ENCODE measurements at regions not wholly inside any gene's neighbourhood (a gene's known extent, or its start where the extent isn't known, plus 50 kb on each side); places are given as distances from the start of the nearest gene placed in this dataset.

- H3K36me3 ChIP-seq (ENCODE audit: control insufficient read depth in 1 of 2, insufficient read depth in 2 of 2, low read depth in 1 of 2, low read length in 2 of 2): no peaks in the 10 kb centered on the region
- H3K14ac ChIP-seq (ENCODE audit: low read length in 2 of 2): no peak overlapping the region
- H3K4me2 ChIP-seq (ENCODE audit: low read length, poor library complexity, severe bottlenecking): no peak overlapping the region
- no peak overlapping the region for H3K4ac ChIP-seq (ENCODE audit: low read depth in 1 of 2, low read length in 2 of 2)
- no peaks in the 10 kb centered on the region for H3K79me1 ChIP-seq (replicated peaks; ENCODE audit: low read length, poor library complexity, severe bottlenecking)
- H3K9me3 ChIP-seq (ENCODE audit: control insufficient read depth, low read length): no peaks in the 10 kb centered on the region
- H4K8ac ChIP-seq (ENCODE audit: low read length): no peak overlapping the region
- no peak overlapping the region for H3K9ac ChIP-seq (ENCODE audit: low read length)
- 91% methylated on average over 10 of the region's 10 CpGs for WGBS
- no peak overlapping the region for H3K23ac ChIP-seq (ENCODE audit: low read length in 2 of 2)
- H3K4me3 ChIP-seq (ENCODE audit: insufficient read depth in 1 of 2, low read depth in 1 of 2, low read length in 2 of 2): no peak overlapping the region
- no peak overlapping the region for H2AK5ac ChIP-seq (ENCODE audit: low read length, severe bottlenecking)
- DNase-seq: no peak
- no peak overlapping the region for H2AFZ ChIP-seq (ENCODE audit: low read depth, low read length)
- H3K27me3 ChIP-seq (ENCODE audit: control insufficient read depth in 1 of 2, insufficient read depth in 1 of 2, low read length in 2 of 2): no peaks in the 10 kb centered on the region
- no peak overlapping the region for H3K27ac ChIP-seq (ENCODE audit: low read length, poor library complexity, severe bottlenecking)
- H3K4me1 ChIP-seq (ENCODE audit: control insufficient read depth, insufficient read depth, low read depth, low read length): no peaks in the 10 kb centered on the region
- H3K18ac ChIP-seq (ENCODE audit: low read depth in 1 of 2, low read length in 2 of 2): no peak overlapping the region
- H2BK12ac ChIP-seq (ENCODE audit: low read length in 2 of 2): no peak overlapping the region
- H4K91ac ChIP-seq (ENCODE audit: low read length): no peak overlapping the region
- H2BK5ac ChIP-seq (ENCODE audit: low read depth, low read length, poor library complexity, severe bottlenecking): no peak overlapping the region
- no peak overlapping the region for H2BK120ac ChIP-seq (ENCODE audit: low read depth, low read length)
- no peak overlapping the region for H2BK15ac ChIP-seq (ENCODE audit: low read depth, poor library complexity, severe bottlenecking)
Observed at GRCh38 chr6:134630508-134631121, 312.7 kb upstream of the SGK1 start.

GRCh38 chr6:134628154-134628553 lies 310.2 kb upstream of the SGK1 start:
- no peak for DNase-seq
- H2BK5ac ChIP-seq (ENCODE audit: low read depth, low read length, poor library complexity, severe bottlenecking): no peak overlapping the region
- H2AFZ ChIP-seq (ENCODE audit: low read depth, low read length): no peak overlapping the region
- no peaks in the 10 kb centered on the region for H3K27me3 ChIP-seq (ENCODE audit: control insufficient read depth in 1 of 2, insufficient read depth in 1 of 2, low read length in 2 of 2)
- no peak overlapping the region for H2BK120ac ChIP-seq (ENCODE audit: low read depth, low read length)
- no peak overlapping the region for H2BK12ac ChIP-seq (ENCODE audit: low read length in 2 of 2)
- no peak overlapping the region for H3K14ac ChIP-seq (ENCODE audit: low read length in 2 of 2)
- H3K4me1 ChIP-seq (ENCODE audit: control insufficient read depth, insufficient read depth, low read depth, low read length): no peaks in the 10 kb centered on the region
- no peaks in the 10 kb centered on the region for H3K79me1 ChIP-seq (replicated peaks; ENCODE audit: low read length, poor library complexity, severe bottlenecking)
- no peak overlapping the region for H3K18ac ChIP-seq (ENCODE audit: low read depth in 1 of 2, low read length in 2 of 2)
- H3K27ac ChIP-seq (ENCODE audit: low read length, poor library complexity, severe bottlenecking): no peak overlapping the region
- H3K9ac ChIP-seq (ENCODE audit: low read length): no peak overlapping the region
- no peaks in the 10 kb centered on the region for H3K36me3 ChIP-seq (ENCODE audit: control insufficient read depth in 1 of 2, insufficient read depth in 2 of 2, low read depth in 1 of 2, low read length in 2 of 2)
- H4K8ac ChIP-seq (ENCODE audit: low read length): no peak overlapping the region
- no CpG with 5 or more reads among the region's 2 CpGs for WGBS
- H2BK15ac ChIP-seq (ENCODE audit: low read depth, poor library complexity, severe bottlenecking): no peak overlapping the region
- no peaks in the 10 kb centered on the region for H3K9me3 ChIP-seq (ENCODE audit: control insufficient read depth, low read length)
- H3K4me3 ChIP-seq (ENCODE audit: insufficient read depth in 1 of 2, low read depth in 1 of 2, low read length in 2 of 2): no peak overlapping the region
- H3K4me2 ChIP-seq (ENCODE audit: low read length, poor library complexity, severe bottlenecking): no peak overlapping the region
- H3K23ac ChIP-seq (ENCODE audit: low read length in 2 of 2): no peak overlapping the region
- H4K91ac ChIP-seq (ENCODE audit: low read length): no peak overlapping the region
- no peak overlapping the region for H2AK5ac ChIP-seq (ENCODE audit: low read length, severe bottlenecking)
- H3K4ac ChIP-seq (ENCODE audit: low read depth in 1 of 2, low read length in 2 of 2): no peak overlapping the region

- WGBS: 100% methylated on average over 2 of the region's 4 CpGs
- Histone ChIP-seq H2AFZ (ENCODE audit: low read depth, low read length) (no peak overlapping the region), H2BK15ac (ENCODE audit: low read depth, poor library complexity, severe bottlenecking) (no peak overlapping the region), H3K79me1 (replicated peaks; ENCODE audit: low read length, poor library complexity, severe bottlenecking) (no peaks in the 10 kb centered on the region), H3K9ac (ENCODE audit: low read length) (no peak overlapping the region), H3K9me3 (ENCODE audit: control insufficient read depth, low read length) (no peaks in the 10 kb centered on the region), H3K14ac (ENCODE audit: low read length in 2 of 2) (no peak overlapping the region), H3K27me3 (ENCODE audit: control insufficient read depth in 1 of 2, insufficient read depth in 1 of 2, low read length in 2 of 2) (no peaks in the 10 kb centered on the region), H4K91ac (ENCODE audit: low read length) (no peak overlapping the region), H3K4me2 (ENCODE audit: low read length, poor library complexity, severe bottlenecking) (no peak overlapping the region), H3K4me1 (ENCODE audit: control insufficient read depth, insufficient read depth, low read depth, low read length) (no peaks in the 10 kb centered on the region), H3K4me3 (ENCODE audit: insufficient read depth in 1 of 2, low read depth in 1 of 2, low read length in 2 of 2) (no peak overlapping the region), H3K27ac (ENCODE audit: low read length, poor library complexity, severe bottlenecking) (no peak overlapping the region), H3K18ac (ENCODE audit: low read depth in 1 of 2, low read length in 2 of 2) (no peak overlapping the region), H2BK120ac (ENCODE audit: low read depth, low read length) (no peak overlapping the region), H2AK5ac (ENCODE audit: low read length, severe bottlenecking) (no peak overlapping the region), H3K36me3 (ENCODE audit: control insufficient read depth in 1 of 2, insufficient read depth in 2 of 2, low read depth in 1 of 2, low read length in 2 of 2) (no peaks in the 10 kb centered on the region), H4K8ac (ENCODE audit: low read length) (no peak overlapping the region), H3K23ac (ENCODE audit: low read length in 2 of 2) (no peak overlapping the region), H2BK12ac (ENCODE audit: low read length in 2 of 2) (no peak overlapping the region), H2BK5ac (ENCODE audit: low read depth, low read length, poor library complexity, severe bottlenecking) (no peak overlapping the region), H3K4ac (ENCODE audit: low read depth in 1 of 2, low read length in 2 of 2) (no peak overlapping the region)
- DNase-seq: no peak
Observed at GRCh38 chr6:134627707-134628106, 309.8 kb upstream of the SGK1 start.

GRCh38 chr6:134626589-134626988 lies 308.7 kb upstream of the SGK1 start:
- Histone ChIP-seq H3K4me3 (ENCODE audit: insufficient read depth in 1 of 2, low read depth in 1 of 2, low read length in 2 of 2) (no peak overlapping the region), H2BK5ac (ENCODE audit: low read depth, low read length, poor library complexity, severe bottlenecking) (no peak overlapping the region), H3K36me3 (ENCODE audit: control insufficient read depth in 1 of 2, insufficient read depth in 2 of 2, low read depth in 1 of 2, low read length in 2 of 2) (no peaks in the 10 kb centered on the region), H3K9me3 (ENCODE audit: control insufficient read depth, low read length) (no peaks in the 10 kb centered on the region), H4K8ac (ENCODE audit: low read length) (no peak overlapping the region), H4K91ac (ENCODE audit: low read length) (no peak overlapping the region), H2BK12ac (ENCODE audit: low read length in 2 of 2) (no peak overlapping the region), H3K79me1 (replicated peaks; ENCODE audit: low read length, poor library complexity, severe bottlenecking) (no peaks in the 10 kb centered on the region), H3K23ac (ENCODE audit: low read length in 2 of 2) (no peak overlapping the region), H3K14ac (ENCODE audit: low read length in 2 of 2) (no peak overlapping the region), H3K27me3 (ENCODE audit: control insufficient read depth in 1 of 2, insufficient read depth in 1 of 2, low read length in 2 of 2) (no peaks in the 10 kb centered on the region), H3K4me1 (ENCODE audit: control insufficient read depth, insufficient read depth, low read depth, low read length) (no peaks in the 10 kb centered on the region), H2AK5ac (ENCODE audit: low read length, severe bottlenecking) (no peak overlapping the region), H3K18ac (ENCODE audit: low read depth in 1 of 2, low read length in 2 of 2) (no peak overlapping the region), H2BK15ac (ENCODE audit: low read depth, poor library complexity, severe bottlenecking) (no peak overlapping the region), H3K9ac (ENCODE audit: low read length) (no peak overlapping the region), H3K27ac (ENCODE audit: low read length, poor library complexity, severe bottlenecking) (no peak overlapping the region), H3K4me2 (ENCODE audit: low read length, poor library complexity, severe bottlenecking) (no peak overlapping the region), H2BK120ac (ENCODE audit: low read depth, low read length) (no peak overlapping the region), H3K4ac (ENCODE audit: low read depth in 1 of 2, low read length in 2 of 2) (no peak overlapping the region), H2AFZ (ENCODE audit: low read depth, low read length) (no peak overlapping the region)
- DNase-seq: no peak
- 88% methylated on average over 2 of the region's 2 CpGs for WGBS

All from mesenchymal stem cell (in vitro differentiated cells and primary cell).